GM18517 (cell line): ENCODE measurements at regions not wholly inside any gene's neighbourhood (a gene's known extent, or its start where the extent isn't known, plus 50 kb on each side); places are given as distances from the start of the nearest gene placed in this dataset.

Source experiments
- ATAC-seq: cut with Tn5 transposase; IDR thresholded peaks from one replicate; pipeline ENCODE4 v1.9.1; 2021; ENCODE audit warnings: mild to moderate bottlenecking, moderate library complexity; ENCODE audit not compliant: unreplicated experiment

GRCh38 chr12:125639826-125640225, 574.6 kb downstream of the AACS start:
- ATAC-seq: no peak

GRCh38 chr12:125643055-125643454, 577.8 kb downstream of the AACS start:
- ATAC-seq: no peak

GRCh38 chr12:125645724-125646123, 580.5 kb downstream of the AACS start:
- ATAC-seq: no peak

GRCh38 chr12:125650587-125650986, 585.4 kb downstream of the AACS start:
- no peak for ATAC-seq

GRCh38 chr12:125651625-125652024, 586.4 kb downstream of the AACS start:
- ATAC-seq: no peak

- no peak for ATAC-seq
These were observed 587.4 kb downstream of the AACS start for GRCh38 chr12:125652681-125653080.

GRCh38 chr12:125657681-125658080, 592.4 kb downstream of the AACS start:
- no peak for ATAC-seq

- no peak for ATAC-seq
These were observed 609.5 kb downstream of the AACS start for GRCh38 chr12:125674554-125675338.

- ATAC-seq: no peak
These were observed 611.1 kb downstream of the AACS start for GRCh38 chr12:125676366-125676765.

- ATAC-seq: no peak
These were observed 612.6 kb downstream of the AACS start for GRCh38 chr12:125677829-125678228.

- ATAC-seq: no peak
These were observed 613.4 kb downstream of the AACS start for GRCh38 chr12:125678589-125678993.

- no peak for ATAC-seq
These were observed 618.6 kb downstream of the AACS start for GRCh38 chr12:125683748-125684381.

GRCh38 chr12:125684968-125685790, 619.9 kb downstream of the AACS start:
- no peak for ATAC-seq

GRCh38 chr12:125685915-125686314, 620.7 kb downstream of the AACS start:
- ATAC-seq: no peak

- ATAC-seq: no peak
These were observed 622.2 kb downstream of the AACS start for GRCh38 chr12:125687403-125687802.

- no peak for ATAC-seq
These were observed 622.6 kb downstream of the AACS start for GRCh38 chr12:125687820-125688219.

- ATAC-seq: no peak
These were observed 623.0 kb downstream of the AACS start for GRCh38 chr12:125688223-125688622.

- no peak for ATAC-seq
These were observed 623.6 kb downstream of the AACS start for GRCh38 chr12:125688881-125689280.

- no peak for ATAC-seq
These were observed 624.6 kb downstream of the AACS start for GRCh38 chr12:125689576-125690410.

GRCh38 chr12:125690841-125691240, 625.6 kb downstream of the AACS start:
- ATAC-seq: no peak

- no peak for ATAC-seq
These were observed 630.8 kb downstream of the AACS start for GRCh38 chr12:125696054-125696453.
